Immature natural killer cell (primary cell): ENCODE measurements at regions not wholly inside any gene's neighbourhood (a gene's known extent, or its start where the extent isn't known, plus 50 kb on each side); places are given as distances from the start of the nearest gene placed in this dataset.
"Not testable (repeated sequence)": the region's sequence is repeated elsewhere in the genome, so short reads cannot be mapped to it uniquely, and the experiment has no call there.

Experiments
- DNase-seq, 3 donors: peaks; one replicate each; pipeline ENCODE4 v3.0.0; 2022; ENCODE audit warnings: mixed read lengths in 1 of 3
- H3K27ac Mint-ChIP-seq, 6 donors: one replicate each; pipeline ENCODE4 v1.8.0; 2020; ENCODE audit warnings: mixed read lengths in 6 of 6, mild to moderate bottlenecking in 5 of 6, inconsistent platforms in 4 of 6, moderate library complexity in 3 of 6
- H3K27me3 Mint-ChIP-seq, 3 donors: one replicate each; pipeline ENCODE4 v1.8.0; 2020 to 2021; ENCODE audit warnings: low read depth in 3 of 3, mild to moderate bottlenecking in 3 of 3, mixed read lengths in 3 of 3, moderate library complexity in 3 of 3, inconsistent platforms in 1 of 3
- H3K36me3 Mint-ChIP-seq, 3 donors: one replicate each; pipeline ENCODE4 v1.8.0; 2020; ENCODE audit warnings: mixed read lengths in 3 of 3, inconsistent platforms in 2 of 3, mild to moderate bottlenecking in 2 of 3
- H3K4me1 Mint-ChIP-seq, 2 donors: one replicate each; pipeline ENCODE4 v1.8.0; 2020; ENCODE audit warnings: inconsistent platforms in 2 of 2, mild to moderate bottlenecking in 2 of 2, mixed read lengths in 2 of 2, moderate library complexity in 1 of 2
- H3K4me3 Mint-ChIP-seq, 5 donors: one replicate each; pipeline ENCODE4 v1.8.0; 2020; ENCODE audit warnings: mild to moderate bottlenecking in 5 of 5, mixed read lengths in 5 of 5, inconsistent platforms in 3 of 5, moderate library complexity in 3 of 5
- H3K9me3 Mint-ChIP-seq, 6 donors: one replicate each; pipeline ENCODE4 v1.8.0; 2020; ENCODE audit warnings: mild to moderate bottlenecking in 6 of 6, mixed read lengths in 6 of 6, inconsistent platforms in 4 of 6, moderate library complexity in 3 of 6

DNA sequence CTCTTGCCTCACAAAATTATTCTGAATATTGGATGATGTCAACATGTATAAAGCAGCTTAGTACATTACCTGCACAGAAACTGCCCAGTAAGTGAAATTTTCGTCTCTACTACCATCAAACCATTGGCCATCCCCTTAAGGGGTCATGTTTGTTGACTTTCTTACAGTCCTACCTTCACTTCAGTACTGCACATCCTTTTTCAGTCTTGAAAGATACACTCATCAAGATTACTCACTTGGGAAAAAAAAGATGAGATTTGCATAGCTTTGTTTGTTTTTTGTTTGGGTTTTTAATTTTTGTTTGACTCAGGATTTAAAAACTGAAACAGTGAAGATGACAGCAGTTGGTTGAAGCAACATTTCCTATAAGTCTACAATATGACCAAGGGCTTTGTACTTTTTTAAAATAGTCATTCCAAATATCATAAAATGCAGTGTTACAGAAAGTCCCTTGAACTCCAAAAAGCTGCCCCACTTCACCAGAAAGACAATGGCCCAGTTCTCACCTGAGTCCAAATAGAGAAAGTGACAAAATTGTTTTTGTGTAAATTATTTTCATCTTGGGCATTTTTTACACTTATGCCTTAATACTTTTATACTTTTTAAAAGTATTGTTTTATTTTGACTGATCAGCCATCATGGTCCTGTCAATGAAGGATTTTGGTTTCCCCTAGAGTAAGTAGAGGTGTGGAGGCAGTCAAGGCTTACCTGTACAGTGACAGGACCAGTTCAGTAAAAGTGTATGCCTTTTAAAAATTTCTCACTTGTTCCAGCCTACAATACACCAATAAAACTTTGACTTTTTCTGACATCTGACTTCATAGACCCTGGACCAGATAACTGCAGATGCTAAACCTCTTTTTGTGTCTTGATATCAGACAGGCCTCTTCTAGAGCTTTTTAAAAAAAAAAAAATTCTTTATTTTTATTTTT, 59.7 kb upstream of the EDA2R start:
- no peaks in the 10 kb centered on the region for H3K9me3 Mint-ChIP-seq
- no peaks in the 10 kb centered on the region for H3K36me3 Mint-ChIP-seq
- H3K27me3 Mint-ChIP-seq: peaks cover under 1 to 3% (median 3%) of the 10 kb centered on the region in 3 donors
- no peak overlapping the region for H3K4me3 Mint-ChIP-seq
- no peak overlapping the region for H3K27ac Mint-ChIP-seq
- no peaks in the 10 kb centered on the region for H3K4me1 Mint-ChIP-seq
- no peak for DNase-seq

DNA sequence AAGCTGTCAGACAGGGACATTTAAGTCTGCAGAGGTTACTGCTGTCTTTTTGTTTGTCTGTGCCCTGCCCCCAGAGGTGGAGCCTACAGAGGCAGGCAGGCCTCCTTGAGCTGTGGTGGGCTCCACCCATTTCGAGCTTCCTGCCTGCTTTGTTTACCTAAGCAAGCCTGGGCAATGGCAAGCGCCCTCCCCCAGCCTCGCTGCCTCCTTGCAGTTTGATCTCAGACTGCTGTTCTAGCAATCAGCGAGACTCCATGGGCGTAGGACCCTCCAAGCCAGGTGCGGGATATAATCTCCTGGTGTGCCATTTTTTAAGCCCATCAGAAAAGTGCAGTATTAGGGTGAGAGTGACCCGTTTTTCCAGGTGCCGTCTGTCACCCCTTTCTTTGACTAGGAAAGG, 53.6 kb upstream of the EDA2R start:
- H3K36me3 Mint-ChIP-seq, H3K9me3 Mint-ChIP-seq, H3K4me3 Mint-ChIP-seq, H3K27ac Mint-ChIP-seq, H3K4me1 Mint-ChIP-seq, DNase-seq, H3K27me3 Mint-ChIP-seq: not testable (repeated sequence)
